ENCODE measurements at regions not wholly inside any gene's neighbourhood (a gene's known extent, or its start where the extent isn't known, plus 50 kb on each side); places are given as distances from the start of the nearest gene placed in this dataset.

GRCh38 chr16:80084163-80084562 lies 456.6 kb upstream of the DYNLRB2 start:
- no peaks in the 10 kb centered on the region for H3K27me3 ChIP-seq
- no peak overlapping the region for H3K4me3 ChIP-seq
- H3K36me3 ChIP-seq: no peaks in the 10 kb centered on the region
- peaks cover 0 to 11% (median 2%) of the 10 kb centered on the region in 4 donors for H3K4me1 ChIP-seq
- H3K9me3 ChIP-seq: no peaks in the 10 kb centered on the region
- DNase-seq: no peak
- TF ChIP-seq CTCF (IDR thresholded peaks at IDR 0.05) (no peak), POLR2A (IDR thresholded peaks at IDR 0.05) (no peak)
- H3K27ac ChIP-seq: no peak overlapping the region

- Histone ChIP-seq H3K4me3 (no peak overlapping the region), H3K4me1 (peaks cover 0 to 11% (median 2%) of the 10 kb centered on the region in 4 donors), H3K9me3 (no peaks in the 10 kb centered on the region), H3K27ac (peak overlapping the region in 3 of 4 donors; percentile 9 to 53 (median 24)), H3K36me3 (no peaks in the 10 kb centered on the region), H3K27me3 (no peaks in the 10 kb centered on the region)
- DNase-seq: no peak
- TF ChIP-seq POLR2A (IDR thresholded peaks at IDR 0.05) (no peak), CTCF (IDR thresholded peaks at IDR 0.05) (no peak)
Measured at GRCh38 chr16:80082906-80083305, 457.9 kb upstream of the DYNLRB2 start.

- Histone ChIP-seq H3K27ac (peak overlapping the region in 3 of 4 donors; percentile 42 to 74 (median 69)), H3K4me3 (no peak overlapping the region), H3K36me3 (no peaks in the 10 kb centered on the region), H3K9me3 (no peaks in the 10 kb centered on the region), H3K27me3 (no peaks in the 10 kb centered on the region), H3K4me1 (peaks cover 0 to 11% (median 2%) of the 10 kb centered on the region in 4 donors)
- peak in 2 of 3 donors; percentile 76 to 84 for DNase-seq
- TF ChIP-seq POLR2A (IDR thresholded peaks at IDR 0.05) (peak in 1 of 2 donors; percentile 13), CTCF (IDR thresholded peaks at IDR 0.05) (no peak)
Measured at GRCh38 chr16:80081846-80082245, 458.9 kb upstream of the DYNLRB2 start.

- TF ChIP-seq POLR2A (IDR thresholded peaks at IDR 0.05): peak in 1 of 2 donors; percentile 21
- TF ChIP-seq CTCF (IDR thresholded peaks at IDR 0.05): no peak
- Histone ChIP-seq H3K9me3 (no peaks in the 10 kb centered on the region), H3K4me1 (peaks cover 0 to 11% (median 2%) of the 10 kb centered on the region in 4 donors), H3K27me3 (no peaks in the 10 kb centered on the region), H3K36me3 (no peaks in the 10 kb centered on the region), H3K4me3 (no peak overlapping the region), H3K27ac (peak overlapping the region in 3 of 4 donors; percentile 42 to 74 (median 69))
- peak in 1 of 3 donors; percentile 56 for DNase-seq
Measured at GRCh38 chr16:80080287-80080851, 460.4 kb upstream of the DYNLRB2 start.

GRCh38 chr16:80079072-80079471 lies 461.7 kb upstream of the DYNLRB2 start:
- no peak for DNase-seq
- no peaks in the 10 kb centered on the region for H3K9me3 ChIP-seq
- no peaks in the 10 kb centered on the region for H3K27me3 ChIP-seq
- peaks cover 0 to 8% (median 2%) of the 10 kb centered on the region in 4 donors for H3K4me1 ChIP-seq
- TF ChIP-seq POLR2A (IDR thresholded peaks at IDR 0.05): no peak
- TF ChIP-seq CTCF (IDR thresholded peaks at IDR 0.05): no peak
- no peak overlapping the region for H3K4me3 ChIP-seq
- H3K27ac ChIP-seq: peak overlapping the region in 2 of 4 donors; percentile 51 to 62
- H3K36me3 ChIP-seq: no peaks in the 10 kb centered on the region

Data from Peyer's patch (tissue), 4 donors.